C4-2B (cell line): ENCODE measurements at regions not wholly inside any gene's neighbourhood (a gene's known extent, or its start where the extent isn't known, plus 50 kb on each side); places are given as distances from the start of the nearest gene placed in this dataset.

Source experiments
- ZFX ChIP-seq: fragments of 450-650 bp; IDR thresholded peaks from 2 replicates; pipeline ENCODE4 v1.6.1; 2017
- TF ChIP-seq, protein P1 (sequence below): fragments of 450-650 bp; conservative IDR thresholded peaks from 2 replicates; pipeline ENCODE4 v1.5.1; 2017; ENCODE audit warnings: mild to moderate bottlenecking

DNA sequence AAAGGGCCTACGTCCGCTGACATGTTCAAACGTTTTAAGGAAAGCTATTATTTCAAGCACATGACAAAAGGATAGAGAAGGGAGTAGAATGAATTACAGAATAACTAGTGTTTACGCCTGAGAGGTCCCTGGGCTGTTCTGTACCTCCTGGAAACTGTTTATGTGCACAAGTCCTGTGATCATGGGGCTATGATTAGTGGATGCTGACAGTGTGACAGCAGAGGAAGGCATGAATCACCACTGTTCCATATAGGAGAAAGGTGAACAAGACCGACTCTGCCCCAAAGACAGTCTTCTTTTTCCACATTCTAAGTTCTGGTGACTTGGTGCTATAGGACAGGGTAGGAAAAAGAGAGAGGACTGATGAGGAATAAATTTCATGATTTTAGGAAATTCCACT is 249.2 kb upstream of the PRDM1 start:
- TF ChIP-seq, protein P1, sequence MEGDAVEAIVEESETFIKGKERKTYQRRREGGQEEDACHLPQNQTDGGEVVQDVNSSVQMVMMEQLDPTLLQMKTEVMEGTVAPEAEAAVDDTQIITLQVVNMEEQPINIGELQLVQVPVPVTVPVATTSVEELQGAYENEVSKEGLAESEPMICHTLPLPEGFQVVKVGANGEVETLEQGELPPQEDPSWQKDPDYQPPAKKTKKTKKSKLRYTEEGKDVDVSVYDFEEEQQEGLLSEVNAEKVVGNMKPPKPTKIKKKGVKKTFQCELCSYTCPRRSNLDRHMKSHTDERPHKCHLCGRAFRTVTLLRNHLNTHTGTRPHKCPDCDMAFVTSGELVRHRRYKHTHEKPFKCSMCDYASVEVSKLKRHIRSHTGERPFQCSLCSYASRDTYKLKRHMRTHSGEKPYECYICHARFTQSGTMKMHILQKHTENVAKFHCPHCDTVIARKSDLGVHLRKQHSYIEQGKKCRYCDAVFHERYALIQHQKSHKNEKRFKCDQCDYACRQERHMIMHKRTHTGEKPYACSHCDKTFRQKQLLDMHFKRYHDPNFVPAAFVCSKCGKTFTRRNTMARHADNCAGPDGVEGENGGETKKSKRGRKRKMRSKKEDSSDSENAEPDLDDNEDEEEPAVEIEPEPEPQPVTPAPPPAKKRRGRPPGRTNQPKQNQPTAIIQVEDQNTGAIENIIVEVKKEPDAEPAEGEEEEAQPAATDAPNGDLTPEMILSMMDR, result no peak
- TF ChIP-seq ZFX, result no peak
